Loucy (cell line): ENCODE measurements at regions not wholly inside any gene's neighbourhood (a gene's known extent, or its start where the extent isn't known, plus 50 kb on each side); places are given as distances from the start of the nearest gene placed in this dataset.
"Not testable (repeated sequence)": the region's sequence is repeated elsewhere in the genome, so short reads cannot be mapped to it uniquely, and the experiment has no call there.

Source experiments
- H2AFZ ChIP-seq: fragments of 200-600 bp; sonication (generic); 2 replicates; pipeline ENCODE4 v1.6.0; 2016; ENCODE audit warnings: antibody characterized with exemption, mild to moderate bottlenecking, low read length, moderate library complexity
- H3F3A ChIP-seq: fragments of 200-600 bp; 2 replicates; pipeline ENCODE4 v1.6.0; 2016; ENCODE audit warnings: antibody characterized with exemption, low read depth, mild to moderate bottlenecking
- H3K27me3 ChIP-seq: fragments of 200-600 bp; sonication (generic); 2 replicates; pipeline ENCODE4 v1.6.1; 2014; ENCODE audit warnings: low read length, mild to moderate bottlenecking; ENCODE audit not compliant: insufficient read depth, poor library complexity, severe bottlenecking
- H3K36me3 ChIP-seq: fragments of 200-600 bp; sonication (generic); 2 replicates; pipeline ENCODE4 v1.6.1; 2016; ENCODE audit warnings: low read length; ENCODE audit not compliant: insufficient read depth
- H3K4me1 ChIP-seq: fragments of 200-600 bp; sonication (generic); 2 replicates; pipeline ENCODE4 v1.5.1; 2014; ENCODE audit warnings: low read length, mild to moderate bottlenecking; ENCODE audit not compliant: insufficient read depth, poor library complexity, severe bottlenecking
- H3K4me2 ChIP-seq: fragments of 200-600 bp; sonication (generic); 2 replicates; pipeline ENCODE4 v1.6.0; 2014; ENCODE audit warnings: antibody characterized with exemption, low read length, low read depth, mild to moderate bottlenecking; ENCODE audit not compliant: poor library complexity, severe bottlenecking
- H3K4me3 ChIP-seq: fragments of 200-600 bp; sonication (generic); 2 replicates; pipeline ENCODE4 v1.5.1; 2014; ENCODE audit warnings: low read length, mild to moderate bottlenecking, mixed read lengths; ENCODE audit not compliant: poor library complexity, severe bottlenecking
- H3K79me2 ChIP-seq: fragments of 200-600 bp; sonication (generic); 2 replicates; pipeline ENCODE4 v1.6.1; 2014; ENCODE audit warnings: low read length; ENCODE audit not compliant: insufficient read depth
- H3K9ac ChIP-seq: fragments of 200-600 bp; sonication (generic); 2 replicates; pipeline ENCODE4 v1.6.0; 2014; ENCODE audit warnings: mild to moderate bottlenecking, low read depth, low read length, moderate library complexity; ENCODE audit not compliant: poor library complexity, severe bottlenecking
- H3K9me2 ChIP-seq: fragments of 200-600 bp; sonication (generic); replicated peaks from 2 replicates; pipeline ENCODE4 v1.6.1; 2016; ENCODE audit warnings: low read depth, low read length, mixed read lengths
- H3K9me3 ChIP-seq: fragments of 200-600 bp; sonication (generic); 2 replicates; pipeline ENCODE4 v1.6.1; 2014; ENCODE audit warnings: mild to moderate bottlenecking, antibody characterized with exemption, low read length, low read depth; ENCODE audit not compliant: insufficient read depth
- H4K20me1 ChIP-seq: fragments of 200-600 bp; sonication (generic); 2 replicates; pipeline ENCODE4 v1.6.0; 2014; ENCODE audit warnings: antibody characterized with exemption, low read length, mild to moderate bottlenecking; ENCODE audit not compliant: insufficient read depth, poor library complexity, severe bottlenecking
- EZH2phosphoT487 ChIP-seq: fragments of 200-600 bp; IDR thresholded peaks from 2 replicates; pipeline ENCODE4 v1.6.1; 2018; ENCODE audit warnings: antibody characterized with exemption, mild to moderate bottlenecking, moderate library complexity, borderline replicate concordance
- TF ChIP-seq, protein P1 (sequence below): fragments of 200-600 bp; sonication (generic); conservative IDR thresholded peaks from 2 replicates; pipeline ENCODE4 v1.5.1; 2014; ENCODE audit warnings: mild to moderate bottlenecking, antibody characterized with exemption, low read length

DNA sequence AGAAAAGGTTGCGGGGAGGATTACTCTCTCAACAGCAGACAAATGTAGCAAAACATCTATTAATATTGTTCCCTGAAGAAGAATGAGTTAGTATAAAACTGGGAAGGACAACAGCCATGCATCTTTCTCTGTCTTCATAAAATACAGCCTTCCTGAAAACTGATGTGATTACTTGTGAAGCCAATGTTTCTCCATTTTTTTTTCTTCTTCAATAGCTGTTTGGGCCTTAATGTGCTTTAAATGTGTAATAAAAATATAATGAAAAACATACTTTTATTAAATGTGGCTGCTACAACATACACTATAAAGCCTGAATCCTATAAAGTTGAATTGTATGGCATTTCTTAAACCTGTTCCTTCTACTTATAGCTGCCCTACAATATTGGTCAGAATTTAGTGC, 146.3 kb upstream of the LMCD1 start:
- Histone ChIP-seq H3K9me2 (no peaks in the 10 kb centered on the region), H3K36me3 (no peaks in the 10 kb centered on the region), H2AFZ (peak overlapping the region; percentile 48; the same call in 1 of the 2 replicates), H3K27me3 (no peaks in the 10 kb centered on the region), H3K4me2 (peak overlapping the region; percentile 16), H3F3A (no peaks in the 10 kb centered on the region), H3K9ac (peak overlapping the region; percentile 73), H3K9me3 (no peaks in the 10 kb centered on the region), H3K4me1 (peaks cover 46% of the 10 kb centered on the region), H3K79me2 (no peaks in the 10 kb centered on the region), H3K4me3 (no peak overlapping the region), H4K20me1 (no peaks in the 10 kb centered on the region)
- TF ChIP-seq, protein P1, sequence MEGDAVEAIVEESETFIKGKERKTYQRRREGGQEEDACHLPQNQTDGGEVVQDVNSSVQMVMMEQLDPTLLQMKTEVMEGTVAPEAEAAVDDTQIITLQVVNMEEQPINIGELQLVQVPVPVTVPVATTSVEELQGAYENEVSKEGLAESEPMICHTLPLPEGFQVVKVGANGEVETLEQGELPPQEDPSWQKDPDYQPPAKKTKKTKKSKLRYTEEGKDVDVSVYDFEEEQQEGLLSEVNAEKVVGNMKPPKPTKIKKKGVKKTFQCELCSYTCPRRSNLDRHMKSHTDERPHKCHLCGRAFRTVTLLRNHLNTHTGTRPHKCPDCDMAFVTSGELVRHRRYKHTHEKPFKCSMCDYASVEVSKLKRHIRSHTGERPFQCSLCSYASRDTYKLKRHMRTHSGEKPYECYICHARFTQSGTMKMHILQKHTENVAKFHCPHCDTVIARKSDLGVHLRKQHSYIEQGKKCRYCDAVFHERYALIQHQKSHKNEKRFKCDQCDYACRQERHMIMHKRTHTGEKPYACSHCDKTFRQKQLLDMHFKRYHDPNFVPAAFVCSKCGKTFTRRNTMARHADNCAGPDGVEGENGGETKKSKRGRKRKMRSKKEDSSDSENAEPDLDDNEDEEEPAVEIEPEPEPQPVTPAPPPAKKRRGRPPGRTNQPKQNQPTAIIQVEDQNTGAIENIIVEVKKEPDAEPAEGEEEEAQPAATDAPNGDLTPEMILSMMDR = no peak
- no peak for TF ChIP-seq EZH2phosphoT487

DNA sequence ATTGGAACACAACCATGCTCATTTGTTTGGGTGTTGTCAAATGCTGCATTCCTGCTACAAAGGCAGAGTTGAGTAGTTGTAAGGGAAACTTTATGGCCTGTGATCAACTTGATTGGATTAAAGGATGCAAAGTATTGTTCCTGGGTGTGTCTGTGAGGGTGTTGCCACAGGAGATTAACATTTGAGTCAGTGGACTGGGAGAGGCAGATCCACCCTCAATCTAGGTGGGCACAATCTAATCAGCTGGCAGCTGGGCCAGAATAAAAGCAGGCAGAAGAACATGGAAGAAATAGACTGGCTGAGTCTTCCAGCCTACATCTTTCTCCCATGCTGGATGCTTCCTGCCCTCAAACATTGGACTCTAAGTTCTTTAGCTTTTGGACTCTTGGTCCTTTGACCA, 145.6 kb upstream of the LMCD1 start:
- not testable (repeated sequence) for H4K20me1 ChIP-seq, H2AFZ ChIP-seq, H3F3A ChIP-seq, H3K4me3 ChIP-seq, H3K79me2 ChIP-seq, H3K9me3 ChIP-seq, H3K9me2 ChIP-seq, H3K36me3 ChIP-seq, H3K27me3 ChIP-seq
- peaks cover 46% of the 10 kb centered on the region for H3K4me1 ChIP-seq
- H3K4me2 ChIP-seq = peak overlapping the region; percentile 65
- peak overlapping the region; percentile 73 for H3K9ac ChIP-seq

DNA sequence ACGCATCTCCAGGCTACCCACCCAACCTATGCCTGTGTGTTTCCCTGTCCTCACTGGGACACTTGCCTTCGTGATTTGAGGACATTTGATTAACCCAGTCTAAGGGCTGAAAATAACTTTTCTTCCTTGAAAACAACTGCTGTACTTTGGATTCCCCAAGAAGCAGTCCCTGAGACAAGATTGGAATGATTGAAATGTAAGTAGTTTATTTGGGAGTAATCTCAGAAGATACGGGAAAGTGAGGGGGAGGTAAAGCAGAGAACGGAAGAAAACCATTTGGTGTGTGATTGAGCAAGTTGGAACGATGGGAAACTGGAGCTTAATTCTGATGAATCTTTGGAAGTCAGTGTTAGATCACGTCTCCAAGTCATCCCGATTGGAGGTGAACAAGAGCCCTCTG, 143.8 kb upstream of the LMCD1 start:
- Histone ChIP-seq H3K4me1 (peaks cover 46% of the 10 kb centered on the region), H3K9me2 (no peaks in the 10 kb centered on the region), H3K79me2 (no peaks in the 10 kb centered on the region), H2AFZ (peak overlapping the region; percentile 2; the same call in 1 of the 2 replicates), H4K20me1 (no peaks in the 10 kb centered on the region), H3K4me3 (peak overlapping the region; percentile 49), H3F3A (no peaks in the 10 kb centered on the region), H3K4me2 (peak overlapping the region; percentile 61), H3K27me3 (no peaks in the 10 kb centered on the region), H3K36me3 (no peaks in the 10 kb centered on the region), H3K9ac (peak overlapping the region; percentile 37), H3K9me3 (no peaks in the 10 kb centered on the region)
- TF ChIP-seq, protein P1 = no peak
- TF ChIP-seq EZH2phosphoT487 = no peak

DNA sequence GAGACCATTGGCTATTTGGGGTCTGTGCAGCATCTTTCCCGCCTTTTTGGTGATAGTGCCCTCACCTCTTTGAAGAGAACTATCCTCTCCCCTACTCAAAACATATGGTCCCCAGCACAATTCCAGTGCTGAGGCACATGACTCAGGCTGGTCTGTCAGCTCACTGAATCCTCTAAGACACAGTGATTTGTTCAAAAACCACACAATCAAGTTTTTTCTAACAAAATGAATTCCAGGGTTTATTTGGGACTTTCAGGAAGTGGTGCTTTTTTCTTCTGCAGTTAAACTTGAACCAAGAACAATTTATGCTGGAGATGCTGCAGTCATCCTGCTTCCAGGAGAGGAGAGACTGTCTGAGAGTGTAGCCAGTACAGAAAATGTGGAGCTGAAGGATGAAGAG, 142.5 kb upstream of the LMCD1 start:
- Histone ChIP-seq H3K36me3 (no peaks in the 10 kb centered on the region), H4K20me1 (no peaks in the 10 kb centered on the region), H3F3A (no peaks in the 10 kb centered on the region), H3K27me3 (no peaks in the 10 kb centered on the region), H3K79me2 (no peaks in the 10 kb centered on the region), H3K4me1 (peaks cover 46% of the 10 kb centered on the region), H3K4me3 (no peak overlapping the region), H3K4me2 (no peak overlapping the region), H3K9ac (no peak overlapping the region), H3K9me3 (no peaks in the 10 kb centered on the region), H3K9me2 (no peaks in the 10 kb centered on the region), H2AFZ (no peak overlapping the region)
- TF ChIP-seq, protein P1 = no peak
- no peak for TF ChIP-seq EZH2phosphoT487
